Endothelial cell of hepatic sinusoid (primary cell): ENCODE measurements at regions not wholly inside any gene's neighbourhood (a gene's known extent, or its start where the extent isn't known, plus 50 kb on each side); places are given as distances from the start of the nearest gene placed in this dataset.

Experiments
- in situ Hi-C: cut with HindIII; loops from 2 replicates; pipeline ENCODE4 v1.10.0; 2017; ENCODE audit warnings: low sequenced_read_pairs

DNA sequence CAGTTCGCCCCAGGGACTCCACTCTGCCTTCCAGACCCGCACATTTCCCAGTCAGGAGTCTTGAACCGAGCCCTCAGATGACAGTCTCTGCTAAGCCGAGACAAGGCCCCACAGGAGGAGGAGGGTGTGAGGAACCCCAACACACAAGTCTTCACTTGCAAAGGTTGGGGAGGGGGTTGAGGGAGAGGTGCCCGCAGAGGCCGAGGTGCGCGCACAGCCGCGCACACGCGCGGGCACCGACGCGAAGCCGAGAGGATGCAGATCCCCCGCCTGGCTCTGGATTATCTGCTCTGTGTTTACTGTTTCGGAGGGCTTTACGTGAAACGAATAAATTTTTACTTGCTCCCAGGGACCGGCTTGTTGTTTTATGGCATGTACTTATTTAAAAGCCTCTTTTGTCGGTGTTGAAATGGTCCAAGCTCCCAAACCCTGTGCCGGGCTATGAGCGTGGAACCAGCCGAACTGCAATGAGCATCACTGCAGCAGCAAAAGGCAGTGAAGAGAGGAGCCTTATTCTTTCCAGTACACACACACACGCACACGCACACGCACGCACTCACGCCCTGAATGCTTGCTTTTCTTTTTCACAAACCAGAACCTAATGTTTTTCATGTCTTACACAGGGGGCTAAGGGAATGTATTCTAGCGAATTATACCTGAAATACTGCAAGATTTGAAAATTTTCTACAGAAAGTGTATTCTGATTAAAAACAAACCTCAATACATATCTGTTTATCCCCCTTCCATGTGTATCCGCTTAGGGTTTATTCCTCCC lies 297.7 kb downstream of the PARP8 start:
- in situ Hi-C loops, result loop anchor here (25.0 kb wide), 1 partner anchor 1698 kb away; no protein-coding TSS in a partner anchor

- in situ Hi-C loops, result loop anchor here (25.0 kb wide), 1 partner anchor 1697 kb away; no protein-coding TSS in a partner anchor
These were observed 298.6 kb downstream of the PARP8 start for GRCh38 chr5:50964746-50965653.

GRCh38 chr5:50965654-50966375 lies 299.4 kb downstream of the PARP8 start:
- in situ Hi-C loops, result loop anchor here (25.0 kb wide), 1 partner anchor 1696 kb away; no protein-coding TSS in a partner anchor

DNA sequence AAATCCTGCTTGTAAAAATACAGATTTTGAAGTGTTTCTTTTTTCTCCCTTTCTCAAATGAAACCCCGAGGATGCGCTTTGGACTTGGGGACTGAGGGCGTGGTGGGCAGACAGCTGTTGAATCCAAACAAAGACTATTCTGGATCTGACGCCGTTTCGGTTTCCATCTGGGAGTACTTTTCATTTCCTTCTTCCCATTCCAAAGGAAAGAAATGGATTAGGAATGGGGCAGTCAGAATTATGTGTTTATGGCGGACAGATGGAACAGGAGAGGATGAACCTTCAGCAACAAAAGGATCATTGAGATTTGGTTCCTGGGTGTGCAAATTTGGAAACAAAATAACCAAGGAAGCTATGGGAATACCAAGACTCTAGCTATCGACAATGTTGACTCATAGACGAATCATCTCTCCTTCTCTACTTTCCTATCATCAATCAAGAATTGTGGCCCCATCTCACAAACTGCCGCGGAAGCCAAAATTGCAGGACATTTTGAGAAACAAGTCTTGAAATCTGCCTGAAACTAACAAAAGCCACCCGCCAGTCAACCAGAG lies 300.6 kb downstream of the PARP8 start:
- in situ Hi-C loops, result loop anchor here (25.0 kb wide), 1 partner anchor 1695 kb away; no protein-coding TSS in a partner anchor

- in situ Hi-C loops, result loop anchor here (25.0 kb wide), 1 partner anchor 1695 kb away; no protein-coding TSS in a partner anchor
These were observed 301.3 kb downstream of the PARP8 start for GRCh38 chr5:50967563-50968355.

GRCh38 chr5:50968356-50969149 lies 302.1 kb downstream of the PARP8 start:
- in situ Hi-C loops, result loop anchor here (25.0 kb wide), 1 partner anchor 1694 kb away; no protein-coding TSS in a partner anchor

DNA sequence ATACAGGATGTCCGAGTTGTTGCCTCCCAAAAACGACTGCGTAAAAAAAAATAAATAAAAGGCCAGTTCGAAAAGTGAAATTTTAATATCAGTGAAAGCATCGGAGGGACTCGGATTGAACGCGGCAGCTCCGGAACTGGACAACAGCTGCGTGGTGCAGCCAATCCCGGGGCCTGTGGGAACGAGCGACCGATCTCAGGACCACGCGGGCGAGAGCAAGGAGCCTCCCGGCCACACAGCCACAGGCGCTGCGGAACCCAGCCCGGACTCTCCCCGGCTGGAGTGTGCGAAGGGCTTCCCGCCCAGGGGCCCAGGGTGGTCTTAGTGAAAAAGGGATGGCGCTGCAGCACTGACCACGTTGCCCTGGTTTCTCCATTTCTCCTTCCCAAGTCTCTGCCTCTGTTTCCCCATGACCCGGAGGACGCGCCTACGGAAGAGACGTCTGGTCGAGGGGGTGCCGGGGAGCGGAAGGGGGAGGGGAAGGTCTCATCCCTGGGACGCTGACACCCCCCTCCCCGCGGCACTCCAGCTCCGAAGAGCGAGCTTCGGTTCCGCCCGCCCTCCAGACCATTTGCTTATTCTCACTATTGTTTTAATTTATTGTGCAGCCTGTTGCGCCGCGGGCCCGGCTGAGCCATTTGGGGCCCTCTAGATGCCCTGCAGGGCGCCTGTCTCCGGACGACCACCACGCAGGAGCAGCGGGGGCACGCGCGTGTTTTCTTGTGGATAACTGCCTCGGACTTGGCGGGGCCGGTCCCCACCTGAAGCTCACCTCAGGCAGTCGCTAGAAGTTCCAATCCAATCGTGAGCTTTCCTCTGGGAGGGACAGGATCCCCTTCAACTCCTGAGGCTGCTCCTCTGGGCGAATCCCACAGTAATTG lies 303.0 kb downstream of the PARP8 start:
- in situ Hi-C loops, result loop anchor here (25.0 kb wide), 1 partner anchor 1693 kb away; no protein-coding TSS in a partner anchor

- in situ Hi-C loops, result no loop called here
These were observed 309.4 kb downstream of the PARP8 start for GRCh38 chr5:50975840-50976239.

DNA sequence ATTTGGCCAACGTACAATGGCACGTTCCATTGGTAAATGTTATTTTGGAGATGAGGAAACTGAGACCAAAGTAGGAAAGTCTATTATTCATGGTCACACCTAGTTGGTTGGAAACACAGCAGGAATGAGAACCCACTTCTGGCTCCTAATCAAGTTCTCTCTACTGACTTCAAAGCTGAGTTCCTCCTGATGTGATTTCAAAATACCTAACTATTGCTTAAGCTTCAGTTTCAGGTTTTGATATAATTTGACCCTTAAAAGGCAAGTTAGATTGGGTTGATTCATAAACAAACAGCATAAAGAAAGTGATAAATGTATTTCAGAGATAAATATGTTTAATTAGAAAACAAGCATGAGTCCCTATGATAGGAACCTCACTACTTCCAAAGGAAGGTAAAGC lies 312.5 kb downstream of the PARP8 start:
- in situ Hi-C loops, result no loop called here

DNA sequence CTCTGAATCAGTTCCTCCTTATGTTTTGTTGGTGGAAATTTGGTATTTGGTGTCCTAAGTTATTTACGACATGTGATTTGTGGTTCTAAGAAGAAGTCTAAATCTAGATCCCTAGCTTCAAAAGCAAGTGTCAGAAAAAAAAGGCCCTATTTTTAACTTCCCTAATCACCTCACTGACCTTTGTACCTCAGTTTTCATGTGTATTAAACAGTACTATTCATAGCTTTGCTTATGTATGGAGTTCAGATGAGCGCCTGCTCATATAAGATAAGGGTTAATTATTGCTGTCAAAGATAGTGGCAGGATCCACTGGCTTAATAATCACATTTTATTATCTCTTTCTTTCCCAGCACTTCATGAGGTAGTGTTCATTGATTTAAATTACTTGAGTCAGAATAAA lies 318.2 kb downstream of the PARP8 start:
- in situ Hi-C loops, result no loop called here

DNA sequence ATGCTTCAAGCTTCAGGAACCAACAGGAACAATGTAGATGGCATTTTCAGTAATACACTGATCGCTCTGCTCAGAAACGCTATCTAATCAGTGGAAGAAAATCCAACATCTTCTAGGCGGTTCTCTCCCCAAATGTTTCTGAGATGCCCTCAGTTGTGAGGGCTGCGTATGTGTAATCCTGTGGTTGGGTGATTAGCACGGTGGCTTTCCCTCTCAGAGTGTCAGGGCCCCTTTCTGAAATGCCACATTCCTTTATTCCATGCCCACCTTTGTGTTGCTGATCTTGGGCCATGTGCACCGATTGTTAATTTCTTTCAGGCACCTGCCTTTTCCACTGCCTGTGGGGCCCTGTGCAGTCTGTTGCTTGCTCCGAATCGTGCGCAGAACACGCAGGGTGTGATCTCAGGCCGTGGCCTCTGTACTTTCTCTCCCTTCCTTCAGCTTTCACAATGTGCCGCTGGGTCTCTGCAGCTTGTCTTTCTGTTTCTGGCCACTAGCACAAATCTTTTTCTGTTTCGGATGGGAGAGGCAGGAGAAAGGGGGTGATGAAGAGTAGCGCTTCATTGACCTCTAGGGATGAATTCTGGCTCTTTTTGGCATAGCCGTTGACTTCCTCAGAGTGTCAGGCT lies 324.0 kb downstream of the PARP8 start:
- in situ Hi-C loops, result no loop called here

GRCh38 chr5:50995285-50995942 lies 329.0 kb downstream of the PARP8 start:
- in situ Hi-C loops, result no loop called here

GRCh38 chr5:51001227-51001923 lies 334.9 kb downstream of the PARP8 start:
- in situ Hi-C loops, result no loop called here

GRCh38 chr5:51002368-51002767 lies 335.9 kb downstream of the PARP8 start:
- in situ Hi-C loops, result no loop called here

- in situ Hi-C loops, result no loop called here
These were observed 346.6 kb downstream of the PARP8 start for GRCh38 chr5:51013036-51013435.

GRCh38 chr5:51018423-51018822 lies 352.0 kb downstream of the PARP8 start:
- in situ Hi-C loops, result no loop called here
